ENCODE measurements at regions not wholly inside any gene's neighbourhood (a gene's known extent, or its start where the extent isn't known, plus 50 kb on each side); places are given as distances from the start of the nearest gene placed in this dataset.

GRCh38 chr13:67299751-67300150 lies 69.6 kb upstream of the PCDH9 start:
- Histone ChIP-seq H3K4me3 (replicated peaks in 1 of 4; ENCODE audit: control extremely low read depth in 1 of 4, insufficient read depth in 1 of 4, low read depth in 3 of 4, low read length in 4 of 4) (no peak overlapping the region), H3K9me3 (ENCODE audit: control insufficient read depth, insufficient read depth, low read depth, low read length) (no peaks in the 10 kb centered on the region), H2AFZ (ENCODE audit: low read length) (no peak overlapping the region), H3K36me3 (ENCODE audit: control insufficient read depth, insufficient read depth, low read length) (no peaks in the 10 kb centered on the region), H3K79me2 (ENCODE audit: control insufficient read depth, insufficient read depth, low read length) (no peaks in the 10 kb centered on the region), H3K27me3 (ENCODE audit: control insufficient read depth, insufficient read depth, low read length) (no peaks in the 10 kb centered on the region), H3K27ac (ENCODE audit: insufficient read depth, low read length) (no peak overlapping the region), H3K9ac (ENCODE audit: insufficient read depth, low read length) (no peak overlapping the region), H4K20me1 (ENCODE audit: control insufficient read depth, extremely low read depth, insufficient read depth, low read length) (no peaks in the 10 kb centered on the region), H3K4me1 (ENCODE audit: control insufficient read depth, extremely low read depth, insufficient read depth, low read length) (no peaks in the 10 kb centered on the region), H3K4me2 (ENCODE audit: extremely low read depth, insufficient read depth, low read length) (no peak overlapping the region)
- DNase-seq (ENCODE audit: low read depth in 2 of 2) = peak; percentile 28 to 66
- TF ChIP-seq EZH2 (IDR thresholded peaks at IDR 0.05; ENCODE audit: low read length, missing control alignments) = no peak
- TF ChIP-seq, protein P1, sequence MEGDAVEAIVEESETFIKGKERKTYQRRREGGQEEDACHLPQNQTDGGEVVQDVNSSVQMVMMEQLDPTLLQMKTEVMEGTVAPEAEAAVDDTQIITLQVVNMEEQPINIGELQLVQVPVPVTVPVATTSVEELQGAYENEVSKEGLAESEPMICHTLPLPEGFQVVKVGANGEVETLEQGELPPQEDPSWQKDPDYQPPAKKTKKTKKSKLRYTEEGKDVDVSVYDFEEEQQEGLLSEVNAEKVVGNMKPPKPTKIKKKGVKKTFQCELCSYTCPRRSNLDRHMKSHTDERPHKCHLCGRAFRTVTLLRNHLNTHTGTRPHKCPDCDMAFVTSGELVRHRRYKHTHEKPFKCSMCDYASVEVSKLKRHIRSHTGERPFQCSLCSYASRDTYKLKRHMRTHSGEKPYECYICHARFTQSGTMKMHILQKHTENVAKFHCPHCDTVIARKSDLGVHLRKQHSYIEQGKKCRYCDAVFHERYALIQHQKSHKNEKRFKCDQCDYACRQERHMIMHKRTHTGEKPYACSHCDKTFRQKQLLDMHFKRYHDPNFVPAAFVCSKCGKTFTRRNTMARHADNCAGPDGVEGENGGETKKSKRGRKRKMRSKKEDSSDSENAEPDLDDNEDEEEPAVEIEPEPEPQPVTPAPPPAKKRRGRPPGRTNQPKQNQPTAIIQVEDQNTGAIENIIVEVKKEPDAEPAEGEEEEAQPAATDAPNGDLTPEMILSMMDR (conservative IDR thresholded peaks at IDR 0.05 in 1 of 2, IDR thresholded peaks at IDR 0.05 in 1 of 2; ENCODE audit: low read depth in 1 of 2, low read length in 2 of 2) = no peak

GRCh38 chr13:67299072-67299635 lies 69.0 kb upstream of the PCDH9 start:
- Histone ChIP-seq H3K4me3 (replicated peaks in 1 of 4; ENCODE audit: control extremely low read depth in 1 of 4, insufficient read depth in 1 of 4, low read depth in 3 of 4, low read length in 4 of 4) (no peak overlapping the region), H3K27me3 (ENCODE audit: control insufficient read depth, insufficient read depth, low read length) (no peaks in the 10 kb centered on the region), H3K27ac (ENCODE audit: insufficient read depth, low read length) (no peak overlapping the region), H3K9ac (ENCODE audit: insufficient read depth, low read length) (no peak overlapping the region), H3K9me3 (ENCODE audit: control insufficient read depth, insufficient read depth, low read depth, low read length) (no peaks in the 10 kb centered on the region), H3K36me3 (ENCODE audit: control insufficient read depth, insufficient read depth, low read length) (no peaks in the 10 kb centered on the region), H3K79me2 (ENCODE audit: control insufficient read depth, insufficient read depth, low read length) (no peaks in the 10 kb centered on the region), H3K4me2 (ENCODE audit: extremely low read depth, insufficient read depth, low read length) (no peak overlapping the region), H4K20me1 (ENCODE audit: control insufficient read depth, extremely low read depth, insufficient read depth, low read length) (no peaks in the 10 kb centered on the region), H3K4me1 (ENCODE audit: control insufficient read depth, extremely low read depth, insufficient read depth, low read length) (no peaks in the 10 kb centered on the region), H2AFZ (ENCODE audit: low read length) (no peak overlapping the region)
- TF ChIP-seq, protein P1 (conservative IDR thresholded peaks at IDR 0.05 in 1 of 2, IDR thresholded peaks at IDR 0.05 in 1 of 2; ENCODE audit: low read depth in 1 of 2, low read length in 2 of 2) = no peak
- TF ChIP-seq EZH2 (IDR thresholded peaks at IDR 0.05; ENCODE audit: low read length, missing control alignments) = no peak
- DNase-seq (ENCODE audit: low read depth in 2 of 2) = peak; percentile 89 to 96

- Histone ChIP-seq H3K27me3 (ENCODE audit: control insufficient read depth, insufficient read depth, low read length) (no peaks in the 10 kb centered on the region), H3K27ac (ENCODE audit: insufficient read depth, low read length) (no peak overlapping the region), H3K9ac (ENCODE audit: insufficient read depth, low read length) (no peak overlapping the region), H2AFZ (ENCODE audit: low read length) (no peak overlapping the region), H3K36me3 (ENCODE audit: control insufficient read depth, insufficient read depth, low read length) (no peaks in the 10 kb centered on the region), H3K4me1 (ENCODE audit: control insufficient read depth, extremely low read depth, insufficient read depth, low read length) (no peaks in the 10 kb centered on the region), H3K79me2 (ENCODE audit: control insufficient read depth, insufficient read depth, low read length) (no peaks in the 10 kb centered on the region), H3K4me3 (replicated peaks in 1 of 4; ENCODE audit: control extremely low read depth in 1 of 4, insufficient read depth in 1 of 4, low read depth in 3 of 4, low read length in 4 of 4) (no peak overlapping the region), H3K4me2 (ENCODE audit: extremely low read depth, insufficient read depth, low read length) (no peak overlapping the region), H4K20me1 (ENCODE audit: control insufficient read depth, extremely low read depth, insufficient read depth, low read length) (no peaks in the 10 kb centered on the region), H3K9me3 (ENCODE audit: control insufficient read depth, insufficient read depth, low read depth, low read length) (no peaks in the 10 kb centered on the region)
- TF ChIP-seq EZH2 (IDR thresholded peaks at IDR 0.05; ENCODE audit: low read length, missing control alignments) = no peak
- TF ChIP-seq, protein P1 (conservative IDR thresholded peaks at IDR 0.05 in 1 of 2, IDR thresholded peaks at IDR 0.05 in 1 of 2; ENCODE audit: low read depth in 1 of 2, low read length in 2 of 2) = no peak
- peak; percentile 9 to 52 for DNase-seq (ENCODE audit: low read depth in 2 of 2)
These were observed 68.2 kb upstream of the PCDH9 start for GRCh38 chr13:67298297-67298696.

All from fibroblast of lung (primary cell).